Stimulated activated CD8-positive, alpha-beta memory T cell treated with anti-CD3 and anti-CD28 coated beads, Interleukin-15, amount 100 ng/mL, for 48 hours (primary cell): ENCODE measurements at regions not wholly inside any gene's neighbourhood (a gene's known extent, or its start where the extent isn't known, plus 50 kb on each side); places are given as distances from the start of the nearest gene placed in this dataset.
"Not testable (repeated sequence)": the region's sequence is repeated elsewhere in the genome, so short reads cannot be mapped to it uniquely, and the experiment has no call there.

Experiments used
- DNase-seq, 2 donors: peaks; one replicate each; pipeline ENCODE4 v3.0.0-alpha.2; 2020; ENCODE audit warnings: low read depth in 2 of 2

- no peak for DNase-seq
Measured at GRCh38 chr5:35561396-35561795, 56.3 kb upstream of the SPEF2 start.

DNA sequence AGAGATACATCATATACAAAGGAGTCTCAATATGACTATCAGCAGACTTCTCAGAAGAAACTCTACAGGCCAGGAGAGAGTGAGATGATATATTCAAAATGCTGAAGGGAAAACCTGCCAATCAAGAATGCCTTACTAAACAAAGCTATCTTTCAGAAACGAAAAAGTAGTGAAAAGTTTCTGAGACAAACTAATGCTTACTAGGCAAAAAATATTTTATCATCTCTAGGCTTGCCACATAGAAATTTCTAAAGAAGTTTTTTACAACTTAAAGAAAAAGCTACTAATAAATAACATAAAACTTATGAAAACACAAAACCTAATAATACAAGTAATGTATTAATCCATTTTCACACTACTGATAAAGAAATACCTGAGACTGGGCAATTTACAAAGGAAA, 59.9 kb upstream of the SPEF2 start:
- DNase-seq, result no peak

DNA sequence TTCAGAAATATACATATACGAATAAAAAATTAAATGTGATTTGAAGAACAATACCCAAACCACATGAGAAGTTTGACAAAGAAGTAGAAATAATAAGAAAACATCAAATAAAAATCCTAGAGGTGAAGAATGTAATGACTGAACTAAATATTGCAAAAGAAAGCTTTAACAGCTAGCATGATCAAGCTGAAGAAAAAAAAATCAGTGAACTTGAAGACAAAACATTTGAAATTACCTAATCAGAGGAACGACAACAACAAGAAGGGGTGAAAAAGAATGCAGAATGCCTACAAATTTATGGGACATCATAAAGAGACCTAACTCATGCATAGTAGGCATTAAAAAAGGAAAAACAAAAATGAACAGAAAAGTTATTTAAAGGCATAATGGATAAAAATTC, 60.5 kb upstream of the SPEF2 start:
- DNase-seq, result no peak

DNA sequence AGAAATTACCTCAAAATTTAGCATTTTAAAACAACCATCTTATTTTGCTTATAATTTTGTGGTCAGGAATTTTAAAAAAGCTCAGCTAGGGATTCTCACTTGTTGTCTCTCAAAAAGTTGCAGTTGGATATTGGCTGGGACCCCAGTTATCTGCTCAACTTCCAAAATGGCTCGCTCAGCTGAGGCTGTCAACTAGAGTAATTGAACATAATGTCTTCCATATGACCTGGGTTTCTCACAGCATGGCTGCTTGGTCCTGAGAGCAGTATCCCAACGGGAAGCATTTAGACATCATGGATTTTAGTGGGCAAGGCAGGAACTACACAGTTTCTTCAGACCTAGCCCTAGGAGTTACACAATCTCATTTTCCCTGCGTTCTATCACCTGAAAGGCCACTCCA, 63.6 kb upstream of the SPEF2 start:
- no peak for DNase-seq

DNA sequence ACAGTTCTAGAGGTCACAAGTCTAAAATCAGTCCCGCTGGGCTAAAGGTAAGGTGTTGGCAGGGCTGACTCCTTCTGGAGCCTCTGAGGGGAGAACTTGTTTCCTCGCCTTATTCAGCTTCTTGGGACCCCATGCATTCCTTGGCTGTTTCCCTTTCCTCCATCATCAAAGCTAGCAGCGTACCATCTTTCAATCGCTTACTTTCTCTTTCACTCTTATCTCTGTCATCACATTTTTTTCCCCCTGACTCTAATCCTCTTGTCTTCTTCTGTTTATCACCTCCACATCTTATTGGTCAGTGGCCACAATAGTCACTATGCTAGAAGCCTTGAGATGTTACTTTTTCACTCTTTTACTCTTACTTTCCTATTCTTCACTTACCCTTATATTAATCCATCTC, 72.5 kb upstream of the SPEF2 start:
- DNase-seq, result no peak

DNA sequence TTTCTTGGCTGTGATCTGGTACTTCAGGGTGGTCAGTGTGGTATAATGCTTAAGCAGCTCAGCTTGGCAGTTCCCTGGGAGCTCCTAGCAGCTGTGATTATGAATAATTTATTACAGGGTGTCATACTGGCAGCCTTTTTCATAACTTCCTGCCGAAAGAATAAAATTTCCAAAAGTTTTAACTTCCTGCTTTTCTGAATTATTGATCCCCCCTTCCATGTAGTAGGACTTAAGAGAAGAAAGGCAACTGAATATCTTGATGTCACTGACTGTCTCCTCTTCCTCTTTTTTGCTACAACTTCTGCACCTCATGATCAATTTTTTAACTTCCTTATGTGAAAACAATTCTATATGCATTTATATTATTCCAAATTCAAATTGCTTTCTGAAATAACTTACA, 74.3 kb upstream of the SPEF2 start:
- DNase-seq, result no peak

DNA sequence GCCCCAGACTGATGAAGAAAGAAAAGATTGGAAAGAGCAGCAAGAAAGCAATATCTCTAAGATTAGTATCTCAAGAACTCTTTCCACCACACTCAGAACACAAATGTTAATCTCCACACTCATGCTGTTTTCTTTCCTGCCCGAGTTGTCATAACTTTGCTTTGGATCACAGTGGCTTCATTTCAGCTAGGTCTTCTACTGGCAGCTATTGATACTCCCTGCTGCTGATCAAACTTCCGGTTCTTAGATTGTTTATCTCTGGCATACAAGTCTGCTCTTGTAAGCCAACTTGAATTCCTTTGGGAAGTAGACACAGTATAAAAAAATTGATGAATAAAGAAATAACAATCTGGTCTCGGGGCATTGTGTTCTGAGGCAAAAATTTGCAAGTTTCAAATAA, 77.7 kb upstream of the SPEF2 start:
- DNase-seq, result no peak

DNA sequence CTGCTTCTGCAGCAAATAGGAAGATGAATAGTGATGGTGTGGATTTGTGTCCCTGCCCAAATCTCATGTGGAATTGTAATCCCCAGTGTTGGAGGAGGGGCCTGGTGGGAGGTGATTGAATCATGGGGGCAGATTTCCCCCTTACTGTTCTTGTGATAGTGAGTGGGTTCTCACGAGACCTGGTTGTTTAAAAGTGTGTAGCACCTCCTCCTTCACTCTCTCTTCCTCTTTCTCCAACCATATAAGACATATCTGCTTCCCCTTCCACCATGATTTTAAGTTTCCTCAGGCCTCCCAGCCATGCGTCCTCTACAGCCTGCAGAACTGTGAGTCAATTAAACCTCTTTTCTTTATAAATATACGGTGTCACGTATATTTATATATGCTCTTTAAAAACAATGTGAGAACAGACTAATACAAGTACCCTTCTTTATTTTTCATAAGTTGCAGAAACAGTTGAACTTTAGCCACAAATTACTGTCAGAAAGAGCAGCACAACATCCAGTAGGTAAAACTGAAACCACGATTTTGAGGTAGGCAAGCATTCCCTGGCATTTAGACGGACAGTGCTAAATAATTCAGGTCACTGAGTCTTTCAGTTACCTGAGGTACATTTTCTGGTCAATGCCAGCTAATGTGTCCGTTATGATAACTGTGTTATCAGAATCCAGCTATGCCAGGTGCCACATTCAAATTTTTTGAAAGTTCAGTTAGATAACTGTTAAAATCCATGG, 79.3 kb upstream of the SPEF2 start:
- no peak for DNase-seq

DNA sequence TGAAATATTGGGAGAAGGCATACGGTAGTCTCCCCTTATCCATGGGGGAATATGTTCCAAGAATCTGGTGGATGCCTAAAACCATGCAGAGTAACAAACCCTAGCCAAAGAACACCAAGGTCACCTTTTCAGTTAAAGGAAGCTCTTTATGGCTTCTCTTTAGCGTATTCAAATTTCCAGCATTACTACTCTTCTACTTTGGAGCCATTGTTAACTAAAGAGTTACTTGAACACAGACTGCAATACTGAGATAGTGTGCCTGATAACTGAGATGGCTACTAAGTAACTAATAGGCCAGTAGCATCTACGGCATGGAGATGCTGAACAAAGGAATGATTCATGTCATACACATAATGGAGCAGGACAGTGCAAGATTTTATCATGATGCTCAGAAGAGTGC, 84.5 kb upstream of the SPEF2 start:
- no peak for DNase-seq

- not testable (repeated sequence) for DNase-seq
Measured at GRCh38 chr5:35531553-35531952, 86.1 kb upstream of the SPEF2 start.

DNA sequence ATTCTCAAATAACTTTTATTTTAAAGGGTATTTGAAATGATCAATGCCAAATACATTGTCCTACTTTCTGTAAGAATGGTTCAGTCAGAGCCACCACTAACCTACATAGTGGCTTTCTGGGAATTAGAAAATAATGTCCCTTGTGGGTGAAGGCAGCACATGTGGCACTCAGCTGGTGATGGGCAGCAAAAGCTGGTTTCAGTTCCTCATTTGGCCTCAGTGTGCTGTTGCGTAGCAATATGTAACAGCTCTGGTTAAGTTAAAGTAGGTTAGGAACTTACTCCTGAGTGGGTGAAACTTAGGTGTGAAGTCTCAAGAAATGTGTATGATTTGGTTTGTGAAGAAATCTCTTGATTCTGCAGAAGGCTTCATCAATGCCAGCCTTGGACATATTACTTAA, 99.6 kb upstream of the SPEF2 start:
- no peak for DNase-seq

GRCh38 chr5:35516271-35516670, 101.4 kb upstream of the SPEF2 start:
- no peak for DNase-seq

GRCh38 chr5:35513612-35514011, 104.1 kb upstream of the SPEF2 start:
- no peak for DNase-seq

DNA sequence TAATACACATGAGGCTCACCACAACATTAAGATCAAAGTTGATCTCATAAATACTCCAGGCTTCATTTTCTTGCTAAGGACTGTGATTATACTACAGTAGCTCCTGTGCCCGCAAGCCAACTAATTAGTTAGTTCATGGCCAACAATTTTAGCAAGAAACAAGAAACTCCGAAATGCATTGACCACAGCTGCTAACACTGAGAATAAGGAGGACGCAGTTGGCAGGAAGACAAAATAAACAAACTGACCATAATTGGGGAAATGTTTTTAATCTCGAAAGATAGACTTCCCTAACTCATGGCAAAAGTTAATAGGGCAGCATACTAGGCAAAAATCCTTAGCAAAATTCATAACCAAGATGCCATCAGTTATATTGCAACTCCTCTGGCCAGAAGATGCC, 115.5 kb upstream of the SPEF2 start:
- DNase-seq, result no peak

DNA sequence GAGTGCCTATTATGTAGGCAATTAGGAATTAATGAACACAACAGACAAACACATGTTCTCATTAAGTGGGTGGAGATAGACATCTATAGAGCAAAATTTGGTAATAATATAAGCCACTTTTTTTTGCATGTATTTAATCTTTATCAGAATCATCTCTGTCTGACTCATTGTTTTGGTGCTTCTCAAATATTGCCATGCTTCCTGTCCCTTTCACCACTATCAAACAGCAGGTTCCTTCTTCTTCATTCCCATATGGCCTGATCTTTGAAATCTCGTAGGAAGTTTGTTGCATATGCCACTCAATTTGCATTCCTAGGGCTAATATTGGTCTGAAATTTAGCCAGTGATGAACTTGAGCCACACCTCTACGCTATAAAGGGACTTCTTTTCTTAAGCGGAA, 128.9 kb upstream of the SPEF2 start:
- no peak for DNase-seq

DNA sequence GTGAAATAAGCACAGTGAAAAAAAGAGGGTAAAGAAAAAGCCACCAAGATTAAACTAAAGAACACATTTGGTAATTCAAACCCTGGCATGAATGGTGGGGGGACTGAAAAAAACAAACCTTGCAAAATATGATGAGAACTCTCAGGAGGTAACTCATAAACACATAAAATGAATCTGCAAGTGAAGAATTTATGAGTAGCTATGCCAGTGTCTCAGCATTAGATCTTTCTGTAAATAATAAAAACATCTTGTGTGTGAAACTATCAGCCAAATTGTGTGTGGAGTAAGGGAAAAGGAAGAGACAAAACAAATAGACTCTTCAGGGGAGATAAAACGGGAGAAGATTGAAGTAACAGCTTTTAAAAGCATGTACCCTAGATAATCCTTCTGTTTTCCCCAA, 129.6 kb upstream of the SPEF2 start:
- DNase-seq, result no peak

GRCh38 chr5:35487233-35488025, 130.2 kb upstream of the SPEF2 start:
- no peak for DNase-seq

- DNase-seq, result no peak
Measured at GRCh38 chr5:35485487-35485886, 132.2 kb upstream of the SPEF2 start.

DNA sequence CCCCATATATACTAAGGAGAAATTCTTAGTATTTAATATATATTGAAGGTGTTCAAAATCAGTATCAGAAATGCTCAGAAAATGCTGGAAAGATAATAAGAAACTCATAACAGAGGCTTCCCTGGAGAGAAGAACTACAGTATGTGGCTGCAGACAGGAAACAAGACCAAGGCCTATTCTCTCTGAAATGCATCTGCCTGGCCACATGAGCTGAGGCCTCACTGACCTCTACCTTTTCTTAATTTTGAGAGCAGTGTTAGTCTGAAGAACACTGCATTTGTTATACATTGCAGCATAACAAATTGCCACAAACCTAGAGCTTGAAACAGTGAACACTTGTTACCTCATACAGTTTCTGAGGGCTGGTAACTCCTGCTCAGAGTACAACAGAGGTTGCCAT, 133.4 kb upstream of the SPEF2 start:
- no peak for DNase-seq

DNA sequence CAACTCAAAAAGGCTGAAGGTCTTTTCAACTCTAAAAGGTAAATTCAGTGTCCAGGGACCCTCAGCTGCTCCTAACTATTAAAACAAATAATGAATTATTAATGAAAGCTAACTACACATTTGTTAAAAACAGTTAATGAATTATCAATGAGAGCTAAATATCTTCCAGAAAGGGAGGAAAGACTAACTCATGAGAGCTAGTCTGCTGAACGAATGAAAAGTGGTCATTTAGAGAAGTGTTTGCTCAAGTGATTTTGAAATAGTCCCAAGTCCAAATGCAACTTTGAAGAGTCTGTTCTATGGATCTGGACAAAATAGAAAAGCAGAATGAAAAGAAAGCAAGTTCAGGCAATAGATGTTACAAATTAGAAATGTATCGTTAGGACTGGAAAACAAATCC, 133.9 kb upstream of the SPEF2 start:
- no peak for DNase-seq

- DNase-seq, result no peak
Measured at GRCh38 chr5:35483191-35483590, 134.5 kb upstream of the SPEF2 start.

- DNase-seq, result no peak
Measured at GRCh38 chr5:35482167-35482755, 135.4 kb upstream of the SPEF2 start.
